CD4-positive, alpha-beta T cell treated with Interleukin-6 at 100 ng/mL for 8 hours (primary cell): ENCODE measurements at regions not wholly inside any gene's neighbourhood (a gene's known extent, or its start where the extent isn't known, plus 50 kb on each side); places are given as distances from the start of the nearest gene placed in this dataset.

Source experiments
- DNase-seq: peaks from one replicate; pipeline ENCODE4 v3.0.0-alpha.2; 2020; ENCODE audit warnings: mixed read lengths, low spot score

GRCh38 chr11:111194860-111195568 lies 50.5 kb upstream of the POU2AF2 start:
- DNase-seq = no peak

GRCh38 chr11:111193924-111194490 lies 51.5 kb upstream of the POU2AF2 start:
- no peak for DNase-seq

GRCh38 chr11:111189466-111189865 lies 56.1 kb upstream of the POU2AF2 start:
- DNase-seq = no peak

GRCh38 chr11:111186308-111186915 lies 59.1 kb upstream of the POU2AF2 start:
- no peak for DNase-seq

DNA sequence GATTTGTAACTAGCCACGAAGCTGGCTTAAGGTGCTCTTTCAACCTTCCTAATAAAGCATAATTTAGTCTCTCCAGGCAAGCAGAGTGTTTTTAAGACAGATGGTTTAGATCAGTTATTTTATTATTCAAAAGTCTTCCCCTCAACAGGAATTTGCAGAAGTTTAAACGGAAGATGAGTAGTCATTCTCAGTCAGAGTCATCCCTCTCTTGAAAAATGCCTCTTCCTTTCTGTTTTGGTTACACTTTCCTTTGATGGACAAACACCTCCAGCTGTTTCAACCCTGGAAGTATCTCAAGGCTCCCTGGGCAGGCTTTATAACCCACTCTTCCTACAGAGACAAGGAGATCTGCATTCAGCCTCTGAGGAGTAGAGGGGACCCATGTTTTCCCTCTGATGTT lies 60.3 kb upstream of the POU2AF2 start:
- no peak for DNase-seq

DNA sequence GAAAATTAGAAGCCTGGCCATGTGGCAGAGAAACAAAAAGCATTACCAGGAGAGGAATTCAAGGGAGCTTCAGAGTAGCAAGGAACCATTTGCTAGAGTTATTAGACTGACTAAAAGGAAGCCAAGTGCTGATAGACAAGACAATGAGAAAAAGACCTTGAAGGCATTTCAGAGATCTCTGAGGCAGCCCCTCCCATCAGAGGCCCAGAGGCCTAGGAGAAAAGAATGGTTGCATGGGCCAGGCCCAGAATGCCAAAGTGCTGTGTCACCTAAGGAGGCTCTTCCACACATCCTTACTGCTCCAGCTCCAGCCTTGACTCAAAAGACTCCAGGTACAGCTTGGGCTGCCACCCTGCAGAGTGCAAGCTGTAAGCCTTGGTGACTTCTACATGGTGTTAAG lies 61.8 kb upstream of the POU2AF2 start:
- DNase-seq = no peak

DNA sequence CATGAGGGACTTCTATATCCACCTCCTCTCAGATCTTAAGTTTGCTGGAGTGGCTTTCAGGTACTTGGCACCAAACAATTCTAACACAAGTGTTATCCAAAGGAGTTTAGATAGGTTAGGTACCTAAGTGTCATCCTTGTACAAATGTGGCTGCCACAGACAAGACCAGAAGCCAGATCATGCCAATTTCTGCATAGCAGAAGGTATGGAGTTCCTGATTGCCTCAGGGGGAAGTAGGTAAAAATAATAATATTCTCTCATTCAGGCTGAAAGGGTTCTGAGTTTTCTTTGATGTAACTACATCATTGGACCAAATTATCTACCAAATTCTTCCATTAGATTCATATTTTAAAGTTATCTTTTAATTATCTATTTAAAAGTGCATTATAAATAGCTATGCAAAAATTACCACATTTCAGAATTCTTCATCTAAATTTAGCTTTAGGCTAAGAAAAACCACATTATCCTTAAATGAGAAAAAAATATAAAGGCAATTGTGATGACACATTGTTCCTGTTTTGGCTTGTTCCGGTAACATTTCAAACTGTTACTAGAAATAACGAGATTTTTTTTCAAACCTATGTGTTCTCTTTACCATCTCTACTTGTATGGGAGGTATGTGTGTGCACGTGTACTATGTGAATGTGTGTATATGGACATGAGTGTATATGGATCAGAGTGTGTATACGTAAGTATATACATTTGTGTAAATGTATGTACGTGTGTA lies 66.2 kb upstream of the POU2AF2 start:
- DNase-seq = no peak

- DNase-seq = no peak
These were observed 68.3 kb upstream of the POU2AF2 start for GRCh38 chr11:111177037-111177871.

DNA sequence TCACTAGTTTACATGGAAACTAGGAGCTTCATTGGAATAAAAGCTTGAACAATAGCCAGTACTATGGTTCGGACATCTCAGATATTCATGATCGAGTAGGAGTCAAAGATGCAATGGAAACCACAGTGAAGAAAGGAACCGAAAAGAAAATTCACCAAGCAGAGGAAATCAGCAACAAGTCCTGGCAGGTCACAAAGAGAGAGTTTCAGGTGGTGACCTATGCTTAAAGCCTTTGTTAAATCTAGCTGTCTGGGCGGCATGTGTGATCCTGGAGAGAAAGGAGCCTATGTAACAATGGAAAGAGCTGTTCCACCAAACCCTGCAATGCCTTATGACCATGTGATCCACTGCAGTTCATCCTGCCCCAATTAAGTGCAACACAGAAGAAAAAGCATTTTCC lies 68.9 kb upstream of the POU2AF2 start:
- no peak for DNase-seq

- DNase-seq = no peak
These were observed 72.3 kb upstream of the POU2AF2 start for GRCh38 chr11:111173221-111173620.

- DNase-seq = no peak
These were observed 73.1 kb upstream of the POU2AF2 start for GRCh38 chr11:111172321-111172862.

GRCh38 chr11:111170761-111171379 lies 74.7 kb upstream of the POU2AF2 start:
- DNase-seq = no peak

DNA sequence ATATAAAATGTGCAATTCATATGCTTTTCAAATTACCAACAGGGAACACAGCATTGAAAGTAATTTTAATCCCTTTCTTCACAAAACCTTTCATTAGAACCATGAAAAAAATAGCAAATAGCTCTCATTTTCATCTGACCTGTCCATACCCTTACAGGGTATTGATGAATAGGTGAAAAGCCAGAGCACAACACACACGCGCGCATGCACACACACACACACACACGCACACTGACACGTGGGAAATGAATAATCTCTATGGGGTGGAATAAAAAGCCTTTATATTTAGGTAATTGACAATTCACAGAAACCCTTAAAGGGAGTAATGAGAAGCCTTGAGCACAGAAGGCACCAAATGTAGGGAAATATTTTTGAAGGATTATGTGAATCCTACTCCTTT lies 76.2 kb upstream of the POU2AF2 start:
- DNase-seq = no peak

DNA sequence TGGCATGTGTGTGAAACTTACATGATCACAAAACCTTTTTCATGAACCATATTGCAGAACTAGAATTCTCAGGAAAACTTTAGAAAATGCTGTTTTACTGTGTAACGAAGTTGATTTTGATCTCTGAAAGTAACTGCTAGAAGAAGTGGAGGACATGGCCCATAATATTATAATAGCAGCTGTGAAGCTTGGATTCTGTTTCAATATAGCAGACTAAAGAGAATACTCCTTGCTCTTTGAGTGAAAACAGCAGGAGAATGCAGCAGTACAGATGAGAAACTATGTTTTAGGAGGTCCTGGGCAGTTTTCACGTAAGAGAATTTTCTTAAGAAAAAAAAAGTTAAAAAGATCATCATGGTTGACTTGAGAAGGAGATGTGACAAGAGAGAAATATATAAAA lies 76.7 kb upstream of the POU2AF2 start:
- no peak for DNase-seq

GRCh38 chr11:111167666-111168065 lies 77.9 kb upstream of the POU2AF2 start:
- no peak for DNase-seq

GRCh38 chr11:111166598-111166997 lies 78.9 kb upstream of the POU2AF2 start:
- DNase-seq = no peak

GRCh38 chr11:111162305-111162704 lies 83.2 kb upstream of the POU2AF2 start:
- DNase-seq = no peak

DNA sequence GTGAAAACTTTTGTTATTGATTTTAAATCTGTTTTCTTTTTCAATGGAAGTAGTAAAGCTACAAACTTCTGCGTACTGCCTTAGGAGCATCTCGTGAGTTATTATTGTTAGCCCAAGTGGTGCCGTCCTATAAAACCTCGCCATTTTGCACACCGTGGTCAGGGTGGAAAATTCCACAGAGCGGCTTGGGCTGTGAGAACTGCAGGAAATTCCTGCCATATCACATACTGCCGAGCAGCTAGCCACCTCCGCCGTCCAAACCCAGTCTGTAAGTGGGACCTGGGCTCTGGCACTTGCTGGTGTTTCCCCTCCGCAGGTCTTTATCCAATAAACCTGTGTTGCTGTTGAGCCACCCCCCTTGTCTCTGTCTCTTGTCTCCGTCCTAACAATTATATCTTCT lies 88.0 kb upstream of the POU2AF2 start:
- DNase-seq = no peak

DNA sequence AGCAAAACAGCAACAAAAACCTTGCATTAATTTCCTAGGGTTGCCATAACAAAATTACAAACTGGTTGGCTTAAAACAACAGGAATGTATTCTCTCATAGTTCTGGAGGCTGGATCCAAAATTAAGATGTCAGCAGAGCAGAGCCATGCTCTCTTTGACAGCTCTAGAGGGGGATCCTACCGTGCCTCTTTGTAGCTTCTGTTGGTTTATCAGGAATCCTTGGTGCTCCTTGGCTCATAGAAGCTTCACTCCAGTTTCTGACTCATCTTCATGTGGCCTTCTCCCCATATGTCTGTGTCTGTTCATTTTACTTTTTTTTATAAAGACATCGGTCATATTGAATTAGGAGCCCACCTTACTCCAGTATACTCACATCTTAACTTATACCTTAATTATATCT lies 90.5 kb upstream of the POU2AF2 start:
- no peak for DNase-seq

- no peak for DNase-seq
These were observed 92.3 kb upstream of the POU2AF2 start for GRCh38 chr11:111153194-111153593.

- no peak for DNase-seq
These were observed 96.6 kb upstream of the POU2AF2 start for GRCh38 chr11:111148953-111149352.
